ENCODE measurements at regions not wholly inside any gene's neighbourhood (a gene's known extent, or its start where the extent isn't known, plus 50 kb on each side); places are given as distances from the start of the nearest gene placed in this dataset.

GRCh38 chr5:88144219-88145001 is 124.2 kb downstream of the TMEM161B start:
- no peak overlapping the region for H3K27ac Mint-ChIP-seq
- H3K4me1 Mint-ChIP-seq, result peaks cover 14% of the 10 kb centered on the region
- no peak for ATAC-seq
- H3K9me3 Mint-ChIP-seq, result no peaks in the 10 kb centered on the region
- H3K27me3 Mint-ChIP-seq, result no peaks in the 10 kb centered on the region
- H3K4me3 Mint-ChIP-seq, result no peak overlapping the region
- no peaks in the 10 kb centered on the region for H3K36me3 Mint-ChIP-seq

GRCh38 chr5:88143693-88144218 is 124.9 kb downstream of the TMEM161B start:
- Mint-ChIP-seq H3K27ac (no peak overlapping the region), H3K4me3 (no peak overlapping the region), H3K27me3 (no peaks in the 10 kb centered on the region)

GRCh38 chr5:88142886-88143692 is 125.6 kb downstream of the TMEM161B start:
- no peak for ATAC-seq
- Mint-ChIP-seq H3K4me1 (peaks cover 14% of the 10 kb centered on the region), H3K27ac (no peak overlapping the region), H3K4me3 (no peak overlapping the region), H3K9me3 (no peaks in the 10 kb centered on the region), H3K36me3 (no peaks in the 10 kb centered on the region), H3K27me3 (no peaks in the 10 kb centered on the region)

More at GRCh38 chr5:88143693-88144218, 124.9 kb downstream of the TMEM161B start:
- no peak for ATAC-seq
- Mint-ChIP-seq H3K9me3 (no peaks in the 10 kb centered on the region), H3K4me1 (peaks cover 14% of the 10 kb centered on the region), H3K36me3 (no peaks in the 10 kb centered on the region)

- peaks cover 14% of the 10 kb centered on the region for H3K4me1 Mint-ChIP-seq
- no peak for ATAC-seq
- no peak overlapping the region for H3K27ac Mint-ChIP-seq
- no peaks in the 10 kb centered on the region for H3K9me3 Mint-ChIP-seq
- no peaks in the 10 kb centered on the region for H3K36me3 Mint-ChIP-seq
- no peaks in the 10 kb centered on the region for H3K27me3 Mint-ChIP-seq
- H3K4me3 Mint-ChIP-seq, result no peak overlapping the region
Measured at GRCh38 chr5:88142636-88142885, 126.1 kb downstream of the TMEM161B start.

GRCh38 chr5:88140856-88141752 is 127.5 kb downstream of the TMEM161B start:
- peak; percentile 50 for ATAC-seq
- H3K4me3 Mint-ChIP-seq, result no peak overlapping the region
- H3K27ac Mint-ChIP-seq, result no peak overlapping the region
- no peaks in the 10 kb centered on the region for H3K27me3 Mint-ChIP-seq
- H3K4me1 Mint-ChIP-seq, result peaks cover 14% of the 10 kb centered on the region
- no peaks in the 10 kb centered on the region for H3K9me3 Mint-ChIP-seq
- no peaks in the 10 kb centered on the region for H3K36me3 Mint-ChIP-seq

GRCh38 chr5:88140396-88140855 is 128.2 kb downstream of the TMEM161B start:
- Mint-ChIP-seq H3K9me3 (no peaks in the 10 kb centered on the region), H3K27me3 (no peaks in the 10 kb centered on the region), H3K4me1 (peaks cover 12% of the 10 kb centered on the region), H3K36me3 (no peaks in the 10 kb centered on the region), H3K27ac (no peak overlapping the region), H3K4me3 (no peak overlapping the region)
- no peak for ATAC-seq

GRCh38 chr5:88130211-88130815 is 138.3 kb downstream of the TMEM161B start:
- Mint-ChIP-seq H3K27me3 (no peaks in the 10 kb centered on the region), H3K4me1 (no peaks in the 10 kb centered on the region), H3K27ac (no peak overlapping the region), H3K4me3 (no peak overlapping the region), H3K36me3 (no peaks in the 10 kb centered on the region), H3K9me3 (peaks cover 8% of the 10 kb centered on the region)
- ATAC-seq, result no peak

- Mint-ChIP-seq H3K9me3 (peaks cover 14% of the 10 kb centered on the region), H3K27me3 (no peaks in the 10 kb centered on the region), H3K4me3 (no peak overlapping the region), H3K27ac (no peak overlapping the region), H3K36me3 (no peaks in the 10 kb centered on the region), H3K4me1 (no peaks in the 10 kb centered on the region)
- ATAC-seq, result no peak
Measured at GRCh38 chr5:88128813-88129212, 139.8 kb downstream of the TMEM161B start.

- H3K4me3 Mint-ChIP-seq, result no peak overlapping the region
- no peak overlapping the region for H3K27ac Mint-ChIP-seq
- peaks cover 12% of the 10 kb centered on the region for H3K9me3 Mint-ChIP-seq
- no peaks in the 10 kb centered on the region for H3K36me3 Mint-ChIP-seq
- ATAC-seq, result no peak
- H3K4me1 Mint-ChIP-seq, result no peaks in the 10 kb centered on the region
- peaks cover 19% of the 10 kb centered on the region for H3K27me3 Mint-ChIP-seq
Measured at GRCh38 chr5:88119535-88120125, 149.0 kb downstream of the TMEM161B start.

- Mint-ChIP-seq H3K27ac (no peak overlapping the region), H3K9me3 (peaks cover 9% of the 10 kb centered on the region), H3K27me3 (peaks cover 19% of the 10 kb centered on the region), H3K36me3 (no peaks in the 10 kb centered on the region), H3K4me1 (no peaks in the 10 kb centered on the region), H3K4me3 (no peak overlapping the region)
- ATAC-seq, result no peak
Measured at GRCh38 chr5:88118179-88118578, 150.5 kb downstream of the TMEM161B start.

- ATAC-seq, result no peak
- no peaks in the 10 kb centered on the region for H3K36me3 Mint-ChIP-seq
- peaks cover 9% of the 10 kb centered on the region for H3K9me3 Mint-ChIP-seq
- H3K4me3 Mint-ChIP-seq, result no peak overlapping the region
- H3K27me3 Mint-ChIP-seq, result peaks cover 19% of the 10 kb centered on the region
- no peak overlapping the region for H3K27ac Mint-ChIP-seq
- no peaks in the 10 kb centered on the region for H3K4me1 Mint-ChIP-seq
Measured at GRCh38 chr5:88117546-88117945, 151.1 kb downstream of the TMEM161B start.

GRCh38 chr5:88116396-88116795 is 152.2 kb downstream of the TMEM161B start:
- no peak overlapping the region for H3K4me3 Mint-ChIP-seq
- no peak overlapping the region for H3K27ac Mint-ChIP-seq

GRCh38 chr5:88115211-88115610 is 153.4 kb downstream of the TMEM161B start:
- no peak overlapping the region for H3K4me3 Mint-ChIP-seq

More at GRCh38 chr5:88116396-88116795, 152.2 kb downstream of the TMEM161B start:
- ATAC-seq, result no peak
- peaks cover 18% of the 10 kb centered on the region for H3K27me3 Mint-ChIP-seq
- H3K4me1 Mint-ChIP-seq, result no peaks in the 10 kb centered on the region
- no peaks in the 10 kb centered on the region for H3K36me3 Mint-ChIP-seq
- H3K9me3 Mint-ChIP-seq, result peaks cover 3% of the 10 kb centered on the region

GRCh38 chr5:88113429-88113828 is 155.2 kb downstream of the TMEM161B start:
- Mint-ChIP-seq H3K9me3 (no peaks in the 10 kb centered on the region), H3K27me3 (peaks cover 10% of the 10 kb centered on the region), H3K36me3 (no peaks in the 10 kb centered on the region), H3K4me3 (no peak overlapping the region), H3K27ac (no peak overlapping the region), H3K4me1 (no peaks in the 10 kb centered on the region)
- no peak for ATAC-seq

More at GRCh38 chr5:88115211-88115610, 153.4 kb downstream of the TMEM161B start:
- no peaks in the 10 kb centered on the region for H3K9me3 Mint-ChIP-seq
- no peaks in the 10 kb centered on the region for H3K36me3 Mint-ChIP-seq
- H3K27me3 Mint-ChIP-seq, result peaks cover 10% of the 10 kb centered on the region
- no peaks in the 10 kb centered on the region for H3K4me1 Mint-ChIP-seq
- ATAC-seq, result no peak
- H3K27ac Mint-ChIP-seq, result no peak overlapping the region
